ENCODE measurements at regions not wholly inside any gene's neighbourhood (a gene's known extent, or its start where the extent isn't known, plus 50 kb on each side); places are given as distances from the start of the nearest gene placed in this dataset.

- Histone ChIP-seq H3K79me2 (ENCODE audit: control insufficient read depth, insufficient read depth, low read length) (no peaks in the 10 kb centered on the region), H3K27me3 (ENCODE audit: control insufficient read depth, insufficient read depth, low read length) (no peaks in the 10 kb centered on the region), H3K4me3 (replicated peaks in 1 of 4; ENCODE audit: control extremely low read depth in 1 of 4, insufficient read depth in 1 of 4, low read depth in 3 of 4, low read length in 4 of 4) (no peak overlapping the region), H3K36me3 (ENCODE audit: control insufficient read depth, insufficient read depth, low read length) (no peaks in the 10 kb centered on the region), H3K27ac (ENCODE audit: insufficient read depth, low read length) (peak overlapping the region; percentile 44), H4K20me1 (ENCODE audit: control insufficient read depth, extremely low read depth, insufficient read depth, low read length) (no peaks in the 10 kb centered on the region), H2AFZ (ENCODE audit: low read length) (no peak overlapping the region), H3K9me3 (ENCODE audit: control insufficient read depth, insufficient read depth, low read depth, low read length) (no peaks in the 10 kb centered on the region), H3K4me1 (ENCODE audit: control insufficient read depth, extremely low read depth, insufficient read depth, low read length) (peaks cover 14% of the 10 kb centered on the region), H3K4me2 (ENCODE audit: extremely low read depth, insufficient read depth, low read length) (no peak overlapping the region), H3K9ac (ENCODE audit: insufficient read depth, low read length) (no peak overlapping the region)
- TF ChIP-seq, protein P1, sequence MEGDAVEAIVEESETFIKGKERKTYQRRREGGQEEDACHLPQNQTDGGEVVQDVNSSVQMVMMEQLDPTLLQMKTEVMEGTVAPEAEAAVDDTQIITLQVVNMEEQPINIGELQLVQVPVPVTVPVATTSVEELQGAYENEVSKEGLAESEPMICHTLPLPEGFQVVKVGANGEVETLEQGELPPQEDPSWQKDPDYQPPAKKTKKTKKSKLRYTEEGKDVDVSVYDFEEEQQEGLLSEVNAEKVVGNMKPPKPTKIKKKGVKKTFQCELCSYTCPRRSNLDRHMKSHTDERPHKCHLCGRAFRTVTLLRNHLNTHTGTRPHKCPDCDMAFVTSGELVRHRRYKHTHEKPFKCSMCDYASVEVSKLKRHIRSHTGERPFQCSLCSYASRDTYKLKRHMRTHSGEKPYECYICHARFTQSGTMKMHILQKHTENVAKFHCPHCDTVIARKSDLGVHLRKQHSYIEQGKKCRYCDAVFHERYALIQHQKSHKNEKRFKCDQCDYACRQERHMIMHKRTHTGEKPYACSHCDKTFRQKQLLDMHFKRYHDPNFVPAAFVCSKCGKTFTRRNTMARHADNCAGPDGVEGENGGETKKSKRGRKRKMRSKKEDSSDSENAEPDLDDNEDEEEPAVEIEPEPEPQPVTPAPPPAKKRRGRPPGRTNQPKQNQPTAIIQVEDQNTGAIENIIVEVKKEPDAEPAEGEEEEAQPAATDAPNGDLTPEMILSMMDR (conservative IDR thresholded peaks at IDR 0.05 in 1 of 2, IDR thresholded peaks at IDR 0.05 in 1 of 2; ENCODE audit: low read depth in 1 of 2, low read length in 2 of 2), result no peak
- no peak for TF ChIP-seq EZH2 (IDR thresholded peaks at IDR 0.05; ENCODE audit: low read length, missing control alignments)
- DNase-seq (ENCODE audit: low read depth in 2 of 2), result peak; percentile 81 to 99
Measured at GRCh38 chr15:87369269-87369668, 887.3 kb downstream of the NTRK3 start.

GRCh38 chr15:87368511-87368910 lies 888.0 kb downstream of the NTRK3 start:
- H3K27me3 ChIP-seq (ENCODE audit: control insufficient read depth, insufficient read depth, low read length), result no peaks in the 10 kb centered on the region
- H3K9ac ChIP-seq (ENCODE audit: insufficient read depth, low read length), result no peak overlapping the region
- no peaks in the 10 kb centered on the region for H3K36me3 ChIP-seq (ENCODE audit: control insufficient read depth, insufficient read depth, low read length)
- DNase-seq (ENCODE audit: low read depth in 2 of 2), result peak in 1 of 2 donors; percentile 29
- no peaks in the 10 kb centered on the region for H3K9me3 ChIP-seq (ENCODE audit: control insufficient read depth, insufficient read depth, low read depth, low read length)
- H2AFZ ChIP-seq (ENCODE audit: low read length), result no peak overlapping the region
- H3K4me1 ChIP-seq (ENCODE audit: control insufficient read depth, extremely low read depth, insufficient read depth, low read length), result peaks cover 14% of the 10 kb centered on the region
- H3K4me3 ChIP-seq (replicated peaks in 1 of 4; ENCODE audit: control extremely low read depth in 1 of 4, insufficient read depth in 1 of 4, low read depth in 3 of 4, low read length in 4 of 4), result no peak overlapping the region
- TF ChIP-seq, protein P1 (conservative IDR thresholded peaks at IDR 0.05 in 1 of 2, IDR thresholded peaks at IDR 0.05 in 1 of 2; ENCODE audit: low read depth in 1 of 2, low read length in 2 of 2), result no peak
- no peak for TF ChIP-seq EZH2 (IDR thresholded peaks at IDR 0.05; ENCODE audit: low read length, missing control alignments)
- H3K27ac ChIP-seq (ENCODE audit: insufficient read depth, low read length), result peak overlapping the region; percentile 58
- no peaks in the 10 kb centered on the region for H3K79me2 ChIP-seq (ENCODE audit: control insufficient read depth, insufficient read depth, low read length)
- no peaks in the 10 kb centered on the region for H4K20me1 ChIP-seq (ENCODE audit: control insufficient read depth, extremely low read depth, insufficient read depth, low read length)
- H3K4me2 ChIP-seq (ENCODE audit: extremely low read depth, insufficient read depth, low read length), result no peak overlapping the region

- Histone ChIP-seq H3K9ac (ENCODE audit: insufficient read depth, low read length) (no peak overlapping the region), H3K4me3 (replicated peaks in 1 of 4; ENCODE audit: control extremely low read depth in 1 of 4, insufficient read depth in 1 of 4, low read depth in 3 of 4, low read length in 4 of 4) (no peak overlapping the region), H3K9me3 (ENCODE audit: control insufficient read depth, insufficient read depth, low read depth, low read length) (no peaks in the 10 kb centered on the region), H2AFZ (ENCODE audit: low read length) (no peak overlapping the region), H3K36me3 (ENCODE audit: control insufficient read depth, insufficient read depth, low read length) (no peaks in the 10 kb centered on the region), H3K27me3 (ENCODE audit: control insufficient read depth, insufficient read depth, low read length) (no peaks in the 10 kb centered on the region), H3K79me2 (ENCODE audit: control insufficient read depth, insufficient read depth, low read length) (no peaks in the 10 kb centered on the region), H3K27ac (ENCODE audit: insufficient read depth, low read length) (no peak overlapping the region), H3K4me1 (ENCODE audit: control insufficient read depth, extremely low read depth, insufficient read depth, low read length) (peaks cover 14% of the 10 kb centered on the region), H3K4me2 (ENCODE audit: extremely low read depth, insufficient read depth, low read length) (no peak overlapping the region), H4K20me1 (ENCODE audit: control insufficient read depth, extremely low read depth, insufficient read depth, low read length) (no peaks in the 10 kb centered on the region)
- no peak for TF ChIP-seq EZH2 (IDR thresholded peaks at IDR 0.05; ENCODE audit: low read length, missing control alignments)
- TF ChIP-seq, protein P1 (conservative IDR thresholded peaks at IDR 0.05 in 1 of 2, IDR thresholded peaks at IDR 0.05 in 1 of 2; ENCODE audit: low read depth in 1 of 2, low read length in 2 of 2), result no peak
- peak; percentile 57 to 92 for DNase-seq (ENCODE audit: low read depth in 2 of 2)
Measured at GRCh38 chr15:87365186-87365585, 891.4 kb downstream of the NTRK3 start.
